ENCODE measurements at regions not wholly inside any gene's neighbourhood (a gene's known extent, or its start where the extent isn't known, plus 50 kb on each side); places are given as distances from the start of the nearest gene placed in this dataset.

GRCh38 chr13:63377986-63378385, 1962.3 kb upstream of the PCDH20 start:
- DNase-seq (ENCODE audit: low read depth, low spot score) = no peak

- no peak for DNase-seq (ENCODE audit: low read depth, low spot score)
Measured at GRCh38 chr13:63370101-63370500, 1954.5 kb upstream of the PCDH20 start.

DNA sequence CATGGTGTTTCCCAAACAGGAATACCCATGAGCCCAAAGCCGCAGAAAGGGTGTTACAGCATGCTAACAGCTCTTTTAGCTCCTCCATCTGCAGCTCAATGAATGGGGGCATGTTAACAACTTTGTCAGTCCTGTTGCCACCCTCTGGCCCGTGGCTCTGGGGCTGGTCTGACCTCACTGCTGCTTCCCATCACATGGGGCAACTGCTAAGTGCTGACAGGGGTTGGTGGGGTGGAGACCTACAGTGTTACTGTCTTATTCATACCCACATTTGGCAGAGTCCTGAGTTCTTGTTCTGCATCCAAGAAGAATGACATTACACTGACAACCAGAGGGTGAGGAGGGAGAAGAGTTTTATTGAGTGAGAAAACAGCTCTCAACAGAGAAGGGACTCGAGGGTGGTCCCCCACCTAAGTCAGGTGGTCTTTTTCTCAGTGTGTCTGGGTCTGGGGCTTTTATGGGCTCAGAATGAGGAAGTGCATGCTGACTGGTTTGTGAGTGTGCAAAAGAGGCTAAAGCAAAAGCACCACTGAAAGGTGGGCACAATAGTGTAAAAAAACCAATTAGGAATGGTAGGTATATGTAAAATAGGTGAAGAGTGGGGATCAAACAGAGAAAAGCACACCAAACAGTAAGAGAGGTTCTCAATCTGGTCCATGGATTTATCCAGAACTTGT, 1952.0 kb upstream of the PCDH20 start:
- no peak for DNase-seq (ENCODE audit: low read depth, low spot score)

DNA sequence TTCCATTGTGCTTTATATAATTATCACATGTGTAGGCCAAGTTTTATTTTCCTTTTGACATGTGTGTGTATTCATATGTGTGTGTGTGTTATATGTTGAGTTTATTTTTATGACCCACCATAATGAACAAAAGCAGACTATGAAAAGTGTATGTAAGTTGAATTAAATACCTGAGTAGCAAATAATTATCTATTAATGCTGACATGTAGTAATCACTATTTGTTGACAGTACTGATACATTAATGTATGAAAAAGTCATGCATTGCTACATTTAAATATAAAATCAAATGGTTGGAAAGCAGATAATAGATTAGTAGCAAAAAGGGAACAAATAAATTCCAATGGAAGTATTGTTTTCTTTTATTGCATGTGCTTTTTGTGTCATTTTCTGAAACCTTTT, 1948.5 kb upstream of the PCDH20 start:
- no peak for DNase-seq (ENCODE audit: low read depth, low spot score)

DNA sequence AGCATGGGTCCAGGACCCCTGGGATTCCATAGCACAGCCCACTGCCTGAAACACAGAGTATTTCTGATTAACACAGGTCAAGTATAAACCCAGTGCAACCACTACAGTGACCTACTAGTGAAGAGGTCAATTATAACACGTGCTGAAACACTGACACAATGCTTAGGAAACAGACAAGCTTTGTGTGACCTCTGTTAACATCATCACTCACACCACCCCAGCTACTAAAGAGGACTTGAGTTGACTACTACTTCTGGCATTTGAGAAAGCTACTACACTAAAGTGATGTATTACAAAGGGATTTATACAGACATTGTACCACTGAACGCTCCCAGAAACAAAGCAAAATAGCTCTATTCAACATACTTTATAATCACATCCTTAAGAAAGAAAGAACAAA, 1935.9 kb upstream of the PCDH20 start:
- no peak for DNase-seq (ENCODE audit: low read depth, low spot score)

DNA sequence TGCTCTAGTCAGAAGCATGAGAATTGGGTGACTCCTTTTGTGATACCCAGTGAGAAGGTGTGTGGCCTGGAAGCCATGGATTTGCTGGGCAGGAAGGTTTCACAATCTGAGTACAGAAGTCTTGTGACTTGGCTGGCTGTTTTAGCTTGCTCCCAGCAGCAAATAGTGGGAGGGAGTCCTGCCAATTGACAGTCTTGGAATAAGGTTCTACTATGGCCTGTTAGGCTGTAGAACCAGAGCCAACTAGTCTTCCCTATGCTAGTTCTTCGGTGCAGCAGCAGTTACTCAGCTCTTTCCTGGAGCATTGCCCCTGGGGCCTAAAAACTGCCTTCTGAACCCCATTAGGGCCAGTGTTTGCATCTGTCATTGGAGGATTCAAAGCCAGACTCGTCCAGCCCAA, 1935.4 kb upstream of the PCDH20 start:
- DNase-seq (ENCODE audit: low read depth, low spot score) = no peak

DNA sequence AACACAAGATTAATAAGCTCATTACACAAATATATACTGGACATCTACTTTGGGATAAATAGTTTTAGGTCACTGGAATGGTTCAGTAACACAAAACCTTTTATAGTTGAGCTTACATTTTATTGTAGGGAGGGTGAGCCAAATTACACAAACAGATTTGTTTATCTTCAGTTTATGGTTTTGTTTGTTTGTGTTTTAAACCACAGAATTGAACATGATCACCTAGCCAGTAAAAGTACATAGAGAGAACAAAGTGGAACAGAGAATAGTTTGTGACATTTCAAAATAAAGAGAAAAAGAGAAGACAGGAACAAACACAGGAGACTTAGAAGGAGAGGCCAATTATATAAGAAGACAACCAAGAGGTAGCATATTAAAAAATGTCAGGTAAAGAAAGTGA, 1930.2 kb upstream of the PCDH20 start:
- DNase-seq (ENCODE audit: low read depth, low spot score) = no peak

- DNase-seq (ENCODE audit: low read depth, low spot score) = no peak
Measured at GRCh38 chr13:63344711-63345110, 1929.1 kb upstream of the PCDH20 start.

DNA sequence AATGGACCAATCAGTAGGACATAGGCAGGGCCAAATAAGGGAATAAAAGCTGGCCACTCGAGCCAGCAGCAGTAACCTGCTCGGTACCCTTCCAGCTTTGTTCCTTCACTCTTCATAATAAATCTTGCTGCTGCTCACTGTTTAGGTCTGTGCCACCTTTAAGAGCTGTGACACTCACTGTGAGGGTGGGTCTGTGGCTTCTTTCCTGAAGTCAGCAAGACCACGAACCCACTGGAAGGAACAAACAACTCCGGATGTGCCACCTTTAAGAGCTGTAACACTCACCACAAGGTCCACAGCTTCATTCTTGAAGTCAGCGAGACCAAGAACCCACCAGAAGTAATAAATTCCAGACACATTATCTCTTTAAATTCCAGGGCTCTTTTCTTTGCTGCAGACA, 1922.3 kb upstream of the PCDH20 start:
- DNase-seq (ENCODE audit: low read depth, low spot score) = no peak

DNA sequence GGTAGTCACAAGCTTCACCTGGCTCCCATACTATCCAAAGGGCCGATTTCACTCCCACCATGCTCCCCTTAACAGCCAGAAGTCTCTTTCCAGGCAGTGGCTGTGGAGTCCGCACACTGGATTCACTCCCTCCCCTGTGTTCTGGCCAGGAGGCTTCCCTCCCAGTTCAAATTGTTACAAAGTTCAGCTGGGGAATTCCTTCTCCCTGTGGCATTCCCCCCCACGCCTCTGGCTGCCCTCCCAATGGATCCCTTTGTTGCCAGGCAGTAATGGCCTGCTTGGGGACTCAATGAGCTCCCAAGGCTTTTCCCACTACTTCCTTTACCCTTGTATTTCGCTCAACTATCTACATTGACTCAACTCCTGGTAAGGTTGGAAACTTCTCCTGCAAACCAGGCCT, 1921.4 kb upstream of the PCDH20 start:
- DNase-seq (ENCODE audit: low read depth, low spot score) = no peak

DNA sequence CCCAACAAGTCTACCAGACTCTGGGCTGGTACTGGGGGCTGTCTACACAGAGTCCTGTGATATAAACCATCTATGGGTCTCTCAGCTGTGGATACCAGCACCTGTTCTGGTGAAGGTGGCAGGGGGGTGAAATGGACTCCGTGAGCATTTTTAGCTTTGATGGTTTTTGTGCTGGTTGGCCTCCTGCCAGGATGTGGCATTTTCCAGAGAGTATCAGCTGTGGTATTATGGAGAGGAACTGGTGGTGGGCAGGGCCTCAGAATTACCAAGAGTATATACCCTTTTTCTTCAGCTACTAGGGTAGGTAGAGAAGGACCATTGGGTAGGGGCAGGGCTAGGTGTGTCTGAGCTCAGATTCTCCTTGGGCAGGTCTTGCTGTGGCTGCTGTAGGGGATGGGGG, 1920.9 kb upstream of the PCDH20 start:
- DNase-seq (ENCODE audit: low read depth, low spot score) = no peak

DNA sequence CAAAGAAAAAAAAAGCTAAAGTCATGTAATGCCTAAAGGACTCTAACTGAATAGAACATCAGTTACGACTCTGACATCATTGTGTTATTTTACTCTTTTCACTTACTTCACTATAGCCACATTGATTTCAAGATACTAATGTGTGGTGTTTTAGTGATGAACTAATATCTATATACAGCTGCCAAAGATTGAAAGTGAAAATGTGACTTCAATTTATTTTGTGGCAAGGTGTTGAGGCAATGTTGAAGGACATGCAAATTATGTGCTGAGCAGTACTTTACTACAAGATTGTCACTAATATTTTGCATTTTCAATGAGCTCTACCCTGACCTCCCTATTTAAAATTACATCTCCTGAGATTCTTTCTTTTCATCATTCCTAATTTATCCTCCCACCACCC, 1911.9 kb upstream of the PCDH20 start:
- no peak for DNase-seq (ENCODE audit: low read depth, low spot score)

GRCh38 chr13:63323441-63323840, 1907.8 kb upstream of the PCDH20 start:
- DNase-seq (ENCODE audit: low read depth, low spot score) = no peak

- DNase-seq (ENCODE audit: low read depth, low spot score) = no peak
Measured at GRCh38 chr13:63311587-63311986, 1895.9 kb upstream of the PCDH20 start.

- DNase-seq (ENCODE audit: low read depth, low spot score) = no peak
Measured at GRCh38 chr13:63308549-63309165, 1893.0 kb upstream of the PCDH20 start.

- DNase-seq (ENCODE audit: low read depth, low spot score) = no peak
Measured at GRCh38 chr13:63307228-63307627, 1891.6 kb upstream of the PCDH20 start.

- DNase-seq (ENCODE audit: low read depth, low spot score) = no peak
Measured at GRCh38 chr13:63305641-63306133, 1890.0 kb upstream of the PCDH20 start.

GRCh38 chr13:63304497-63304896, 1888.8 kb upstream of the PCDH20 start:
- DNase-seq (ENCODE audit: low read depth, low spot score) = no peak

DNA sequence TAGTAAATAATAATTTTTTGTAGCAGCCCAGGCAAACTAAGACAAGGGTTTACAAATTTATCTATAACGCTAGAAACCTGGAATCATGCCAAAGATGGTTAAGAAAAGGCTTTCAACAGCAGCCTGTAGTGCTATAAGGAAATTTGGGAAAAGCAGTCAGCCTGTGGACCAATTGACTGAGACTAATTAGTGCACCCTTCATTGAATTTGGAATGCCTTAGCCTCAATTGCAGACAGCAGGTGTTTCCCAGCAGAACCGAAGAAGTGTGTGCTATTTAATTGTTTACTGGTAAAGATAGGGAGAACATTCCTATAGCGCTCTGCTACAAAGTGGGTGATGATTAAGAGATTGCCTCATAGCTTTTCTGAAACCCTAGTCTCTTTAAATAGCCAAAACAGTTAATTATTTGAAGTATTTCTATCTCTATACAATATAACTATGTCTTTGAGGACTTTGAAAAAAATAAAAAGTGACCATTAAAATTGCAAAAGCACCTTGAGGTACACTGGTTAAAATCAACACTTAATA, 1884.3 kb upstream of the PCDH20 start:
- DNase-seq (ENCODE audit: low read depth, low spot score) = no peak

DNA sequence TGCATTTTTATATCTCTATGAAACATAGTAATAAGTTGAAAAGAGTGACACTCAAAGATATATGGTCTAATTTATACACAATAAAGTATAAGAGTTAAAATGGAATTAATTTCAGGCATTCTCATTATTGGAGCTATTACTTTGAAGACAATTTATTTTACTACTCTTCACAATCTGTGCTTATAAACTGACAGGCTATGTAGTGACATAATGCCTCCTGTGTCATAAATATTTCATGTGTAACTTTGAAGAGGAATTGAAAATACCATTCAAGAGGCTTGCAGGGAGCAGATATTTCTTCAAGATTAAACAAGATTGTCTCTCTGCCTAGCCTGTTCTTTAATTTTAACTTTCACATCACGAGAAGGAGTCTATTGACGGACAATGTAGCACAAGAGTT, 1881.5 kb upstream of the PCDH20 start:
- no peak for DNase-seq (ENCODE audit: low read depth, low spot score)

GRCh38 chr13:63291701-63292100, 1876.1 kb upstream of the PCDH20 start:
- no peak for DNase-seq (ENCODE audit: low read depth, low spot score)

GRCh38 chr13:63288576-63288975, 1872.9 kb upstream of the PCDH20 start:
- DNase-seq (ENCODE audit: low read depth, low spot score) = no peak

- no peak for DNase-seq (ENCODE audit: low read depth, low spot score)
Measured at GRCh38 chr13:63287926-63288325, 1872.3 kb upstream of the PCDH20 start.

All from smooth muscle cell of the brain vasculature (primary cell).